Gastroesophageal sphincter (tissue), 4 donors: ENCODE measurements at regions not wholly inside any gene's neighbourhood (a gene's known extent, or its start where the extent isn't known, plus 50 kb on each side); places are given as distances from the start of the nearest gene placed in this dataset.

Source experiments
- ATAC-seq: fragments of 150-250 bp; one replicate; pipeline ENCODE4 v1.9.1; 2016; ENCODE audit warnings: mild to moderate bottlenecking, moderate library complexity
- H3K27ac ChIP-seq, 4 donors: fragments of 200-600 bp; sonication (generic) in 3 of 4; 1 replicate in 3 of 4; 2 replicates in 1 of 4; pipeline ENCODE4 v1.5.1; 2016 to 2019
- H3K27me3 ChIP-seq: fragments of 200-600 bp; sonication (generic); one replicate; pipeline ENCODE4 v1.5.1; 2019
- H3K36me3 ChIP-seq, 2 donors: fragments of 200-600 bp; sonication (generic); one replicate each; pipeline ENCODE4 v1.5.1; 2019; ENCODE audit warnings: control low read depth in 1 of 2
- H3K4me1 ChIP-seq, 3 donors: fragments of 200-600 bp; sonication (generic); 1 replicate in 2 of 3; 2 replicates in 1 of 3; pipeline ENCODE4 v1.5.1; 2016 to 2019; ENCODE audit warnings: control low read depth in 2 of 3
- H3K4me3 ChIP-seq, 2 donors: fragments of 200-600 bp; sonication (generic); one replicate each; pipeline ENCODE4 v1.5.1; 2019; ENCODE audit warnings: mild to moderate bottlenecking in 1 of 2, moderate library complexity in 1 of 2
- H3K9me3 ChIP-seq, 3 donors: fragments of 200-600 bp; sonication (generic); one replicate each; pipeline ENCODE4 v1.5.1; 2017 to 2019; ENCODE audit warnings: control low read depth in 2 of 3
- CTCF ChIP-seq, 4 experiments: fragments of 200-600 bp in 2 of 4; fragments of 450-650 bp in 2 of 4; sonication (generic) in 1 of 4; IDR thresholded peaks; one replicate each; pipeline ENCODE4 v1.5.1; 2017 to 2019; ENCODE audit warnings: antibody characterized with exemption in 4 of 4, mild to moderate bottlenecking in 2 of 4, moderate library complexity in 2 of 4
- EP300 ChIP-seq: sonication (generic); formaldehyde crosslinking; IDR thresholded peaks from one replicate; pipeline ENCODE4 v1.6.1; 2017; ENCODE audit warnings: antibody characterized with exemption, mild to moderate bottlenecking
- POLR2A ChIP-seq, 2 donors: fragments of 450-650 bp; IDR thresholded peaks; one replicate each; pipeline ENCODE4 v1.6.1; 2017; ENCODE audit warnings: antibody characterized with exemption in 2 of 2, mild to moderate bottlenecking in 2 of 2, moderate library complexity in 1 of 2
- POLR2AphosphoS5 ChIP-seq: sonication (generic); formaldehyde crosslinking; IDR thresholded peaks from one replicate; pipeline ENCODE4 v1.6.1; 2017; ENCODE audit warnings: antibody characterized with exemption
- WGBS, 2 donors: methylation state at CpG; one replicate each; pipeline ENCODE4 v1.1.5; 2018; ENCODE audit warnings: low coverage in 1 of 2; 5-methylcytosine and 5-hydroxymethylcytosine counted together

DNA sequence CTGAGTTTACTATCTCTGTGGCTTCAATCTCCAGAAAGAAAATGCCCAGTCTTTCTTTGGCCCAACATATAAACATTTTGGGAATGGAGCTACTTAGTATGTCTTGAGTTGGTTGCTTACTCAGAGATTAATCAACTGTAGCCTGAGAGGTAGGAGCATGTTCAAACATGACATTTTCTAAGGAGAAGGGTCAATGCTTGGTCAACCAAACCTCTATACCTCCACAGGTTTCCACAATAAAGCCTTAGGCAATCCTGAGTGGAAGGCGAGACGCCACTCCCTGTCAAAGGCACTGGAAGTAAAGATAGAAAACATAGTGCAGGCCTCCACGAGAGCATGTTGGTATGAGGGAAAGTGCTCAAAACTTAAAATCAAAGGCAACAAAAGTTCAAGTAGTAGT lies 411.4 kb downstream of the KCTD16 start:
- no peak for TF ChIP-seq CTCF (IDR thresholded peaks at IDR 0.05)
- TF ChIP-seq EP300: no peak
- TF ChIP-seq POLR2A (IDR thresholded peaks at IDR 0.05): no peak
- TF ChIP-seq POLR2AphosphoS5: no peak
- 58 to 87% methylated on average over 2 to 3 of the region's 3 CpGs for WGBS, 2 donors
- Histone ChIP-seq H3K9me3 (no peaks in the 10 kb centered on the region), H3K36me3 (no peaks in the 10 kb centered on the region), H3K27me3 (no peaks in the 10 kb centered on the region), H3K4me1 (no peaks in the 10 kb centered on the region), H3K27ac (no peak overlapping the region), H3K4me3 (no peak overlapping the region)
- ATAC-seq: no peak

GRCh38 chr5:144581044-144581443 lies 410.4 kb downstream of the KCTD16 start:
- Histone ChIP-seq H3K4me3 (no peak overlapping the region), H3K36me3 (no peaks in the 10 kb centered on the region), H3K4me1 (no peaks in the 10 kb centered on the region), H3K27ac (no peak overlapping the region), H3K27me3 (no peaks in the 10 kb centered on the region), H3K9me3 (no peaks in the 10 kb centered on the region)
- no peak for TF ChIP-seq POLR2AphosphoS5
- TF ChIP-seq CTCF (IDR thresholded peaks at IDR 0.05): no peak
- TF ChIP-seq EP300: no peak
- TF ChIP-seq POLR2A (IDR thresholded peaks at IDR 0.05): no peak
- no peak for ATAC-seq
- 47 to 55% methylated on average over 3 to 4 of the region's 9 CpGs for WGBS, 2 donors

DNA sequence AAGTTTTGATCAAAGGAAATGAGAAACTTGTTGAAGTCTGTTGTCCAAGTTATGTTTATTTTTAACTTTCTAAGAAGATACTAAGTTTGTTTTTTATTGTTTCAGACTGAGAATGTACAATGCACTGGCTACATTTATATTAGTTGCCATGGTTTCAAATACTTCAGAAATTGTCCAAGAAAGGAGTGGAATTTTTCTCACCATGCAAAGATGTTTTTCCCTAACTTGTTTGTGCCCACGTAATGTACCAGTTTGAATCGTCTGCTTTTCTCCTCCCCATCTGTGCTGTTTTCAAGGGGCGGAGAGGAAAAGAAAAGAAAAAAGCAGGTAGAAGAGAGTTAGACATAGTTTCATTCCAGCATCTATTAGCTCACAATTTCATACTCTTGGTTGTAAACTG lies 407.0 kb downstream of the KCTD16 start:
- Histone ChIP-seq H3K36me3 (no peaks in the 10 kb centered on the region), H3K27me3 (no peaks in the 10 kb centered on the region), H3K9me3 (peaks cover 0 to 4% (median 0%) of the 10 kb centered on the region in 3 donors), H3K4me3 (no peak overlapping the region), H3K27ac (no peak overlapping the region), H3K4me1 (no peaks in the 10 kb centered on the region)
- 76 to 78% methylated on average over 3 of the region's 3 CpGs for WGBS, 2 donors
- no peak for ATAC-seq
- TF ChIP-seq POLR2A (IDR thresholded peaks at IDR 0.05) (no peak), POLR2AphosphoS5 (no peak), CTCF (IDR thresholded peaks at IDR 0.05) (no peak), EP300 (no peak)

GRCh38 chr5:144575736-144576135 lies 405.1 kb downstream of the KCTD16 start:
- no peak for ATAC-seq
- no peak overlapping the region for H3K27ac ChIP-seq
- H3K27me3 ChIP-seq: no peaks in the 10 kb centered on the region
- H3K9me3 ChIP-seq: peaks cover 0 to 12% (median 0%) of the 10 kb centered on the region in 3 donors
- no peaks in the 10 kb centered on the region for H3K4me1 ChIP-seq
- WGBS, 2 donors: 33 to 40% methylated on average over 1 of the region's 1 CpG
- H3K4me3 ChIP-seq: no peak overlapping the region
- TF ChIP-seq POLR2A (IDR thresholded peaks at IDR 0.05) (no peak), CTCF (IDR thresholded peaks at IDR 0.05) (no peak), POLR2AphosphoS5 (no peak), EP300 (no peak)
- H3K36me3 ChIP-seq: no peaks in the 10 kb centered on the region

DNA sequence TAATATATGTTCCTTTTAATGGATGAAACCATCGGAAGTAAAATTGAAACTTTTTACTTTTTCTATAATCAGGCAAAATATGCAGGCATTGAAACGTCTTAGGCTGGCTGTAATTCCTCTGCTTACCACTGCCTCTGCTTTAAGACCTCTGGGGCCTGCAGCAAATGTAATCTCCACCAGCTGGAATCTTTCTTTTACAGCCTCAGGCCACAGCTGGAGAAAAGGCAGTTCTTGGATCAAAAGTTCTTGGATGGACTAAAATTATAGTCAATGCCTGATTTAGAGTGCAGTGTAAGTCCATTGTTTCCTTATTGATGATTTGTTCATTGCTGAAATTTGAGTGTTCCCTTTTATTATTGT lies 396.7 kb downstream of the KCTD16 start:
- WGBS, 2 donors: 23 to 50% methylated on average over 2 of the region's 2 CpGs
- H3K27ac ChIP-seq: no peak overlapping the region
- TF ChIP-seq POLR2A (IDR thresholded peaks at IDR 0.05): no peak
- no peak for TF ChIP-seq CTCF (IDR thresholded peaks at IDR 0.05)
- no peak for TF ChIP-seq POLR2AphosphoS5
- TF ChIP-seq EP300: no peak
- H3K4me3 ChIP-seq: no peak overlapping the region
- no peaks in the 10 kb centered on the region for H3K4me1 ChIP-seq
- no peak for ATAC-seq
- no peaks in the 10 kb centered on the region for H3K36me3 ChIP-seq
- H3K27me3 ChIP-seq: no peaks in the 10 kb centered on the region
- peaks cover 0 to 48% (median 0%) of the 10 kb centered on the region in 3 donors for H3K9me3 ChIP-seq
